NCI-H226 (cell line): ENCODE measurements at regions not wholly inside any gene's neighbourhood (a gene's known extent, or its start where the extent isn't known, plus 50 kb on each side); places are given as distances from the start of the nearest gene placed in this dataset.

Experiments used
- DNase-seq: peaks from one replicate; pipeline ENCODE4 v3.0.0-alpha.2; 2015

GRCh38 chr4:152156442-152156841 is 379.4 kb downstream of the FBXW7 start:
- no peak for DNase-seq

GRCh38 chr4:152155070-152155469 is 380.8 kb downstream of the FBXW7 start:
- no peak for DNase-seq

GRCh38 chr4:152154433-152154832 is 381.5 kb downstream of the FBXW7 start:
- no peak for DNase-seq

- DNase-seq, result no peak
These were observed 382.2 kb downstream of the FBXW7 start for GRCh38 chr4:152153476-152154270.

GRCh38 chr4:152150214-152150613 is 385.7 kb downstream of the FBXW7 start:
- no peak for DNase-seq

GRCh38 chr4:152149745-152150144 is 386.1 kb downstream of the FBXW7 start:
- DNase-seq, result no peak

GRCh38 chr4:152148057-152148456 is 387.2 kb upstream of the GATB start:
- DNase-seq, result no peak

GRCh38 chr4:152146244-152146643 is 385.4 kb upstream of the GATB start:
- DNase-seq, result no peak

- DNase-seq, result no peak
These were observed 383.0 kb upstream of the GATB start for GRCh38 chr4:152143806-152144205.

- DNase-seq, result no peak
These were observed 377.6 kb upstream of the GATB start for GRCh38 chr4:152138451-152138850.

- DNase-seq, result no peak
These were observed 372.0 kb upstream of the GATB start for GRCh38 chr4:152132776-152133175.

- DNase-seq, result no peak
These were observed 367.5 kb upstream of the GATB start for GRCh38 chr4:152128356-152128755.

GRCh38 chr4:152126238-152126637 is 365.4 kb upstream of the GATB start:
- DNase-seq, result no peak

- no peak for DNase-seq
These were observed 358.2 kb upstream of the GATB start for GRCh38 chr4:152118819-152119553.

- DNase-seq, result no peak
These were observed 357.2 kb upstream of the GATB start for GRCh38 chr4:152117933-152118507.

GRCh38 chr4:152117520-152117919 is 356.7 kb upstream of the GATB start:
- DNase-seq, result no peak

- DNase-seq, result no peak
These were observed 356.2 kb upstream of the GATB start for GRCh38 chr4:152117054-152117453.

GRCh38 chr4:152115794-152116193 is 355.0 kb upstream of the GATB start:
- DNase-seq, result no peak

- DNase-seq, result no peak
These were observed 354.3 kb upstream of the GATB start for GRCh38 chr4:152115118-152115517.

GRCh38 chr4:152114562-152114961 is 353.8 kb upstream of the GATB start:
- no peak for DNase-seq

GRCh38 chr4:152112887-152113286 is 352.1 kb upstream of the GATB start:
- DNase-seq, result no peak

- no peak for DNase-seq
These were observed 351.4 kb upstream of the GATB start for GRCh38 chr4:152112190-152112589.

- no peak for DNase-seq
These were observed 350.0 kb upstream of the GATB start for GRCh38 chr4:152110780-152111179.
